ENCODE measurements at regions not wholly inside any gene's neighbourhood (a gene's known extent, or its start where the extent isn't known, plus 50 kb on each side); places are given as distances from the start of the nearest gene placed in this dataset.

DNA sequence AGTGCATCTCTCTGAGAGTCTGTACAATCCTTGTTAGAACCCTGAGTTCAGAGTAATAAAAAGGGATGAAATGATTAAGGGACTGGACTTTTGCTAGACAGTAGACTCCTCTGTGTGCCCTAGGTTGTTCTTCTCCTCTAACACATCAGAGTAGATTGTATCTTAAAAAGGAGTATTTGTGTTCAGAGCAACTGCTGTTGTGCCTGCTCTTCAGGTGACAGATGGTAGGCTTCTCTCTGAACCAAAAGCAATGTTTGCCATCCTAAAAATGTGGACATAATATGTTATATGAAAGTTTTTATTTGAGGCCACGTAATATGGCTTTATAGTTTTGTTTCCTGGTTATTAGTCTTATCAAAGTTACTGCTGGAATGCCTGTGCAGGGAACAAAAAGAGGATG lies 588.6 kb upstream of the FAT1 start:
- DNase-seq (ENCODE audit: low read depth in 2 of 2): no peak

GRCh38 chr4:187317799-187318198 lies 594.1 kb upstream of the FAT1 start:
- DNase-seq (ENCODE audit: low read depth in 2 of 2): no peak

DNA sequence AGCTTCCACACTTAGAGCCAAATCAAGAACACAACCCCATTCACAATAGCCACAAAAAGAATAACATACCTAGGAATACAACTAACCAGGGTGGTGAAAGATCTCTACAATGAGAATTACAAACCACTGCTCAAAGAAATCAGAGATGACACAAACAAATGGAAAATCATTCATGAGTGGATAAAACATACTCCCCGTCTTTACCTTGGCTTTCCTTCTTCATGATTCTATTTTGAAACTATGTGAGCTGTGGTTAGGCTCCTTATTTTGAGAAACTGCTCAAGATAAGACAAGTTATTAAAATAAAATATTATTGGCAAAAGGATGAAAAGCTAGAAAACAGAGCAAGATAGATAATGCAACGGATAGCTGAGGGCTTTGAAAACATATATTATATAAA lies 598.1 kb upstream of the FAT1 start:
- no peak for DNase-seq (ENCODE audit: low read depth in 2 of 2)

GRCh38 chr4:187332141-187332540 lies 608.5 kb upstream of the FAT1 start:
- DNase-seq (ENCODE audit: low read depth in 2 of 2): no peak

GRCh38 chr4:187333151-187333550 lies 609.5 kb upstream of the FAT1 start:
- no peak for DNase-seq (ENCODE audit: low read depth in 2 of 2)

DNA sequence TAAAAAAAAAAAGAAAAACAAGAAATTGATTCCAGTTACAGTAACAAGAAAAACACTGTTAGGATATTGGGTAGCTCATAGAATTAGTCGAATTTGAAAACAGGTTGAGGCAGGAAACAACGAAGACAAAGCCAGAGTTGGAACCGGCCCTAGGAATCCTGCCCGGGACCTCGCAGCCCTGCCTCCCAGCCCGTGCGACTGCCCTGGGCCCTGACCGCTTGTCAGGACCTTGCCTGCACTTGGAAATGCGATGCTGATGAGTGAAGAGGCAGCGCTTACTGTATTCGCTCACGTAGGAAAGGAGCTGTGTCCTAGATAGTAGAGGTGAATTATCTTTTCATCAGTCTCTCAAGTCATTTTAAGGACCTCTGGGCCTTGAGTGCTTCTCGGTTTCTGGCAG lies 611.7 kb upstream of the FAT1 start:
- DNase-seq (ENCODE audit: low read depth in 2 of 2): no peak

DNA sequence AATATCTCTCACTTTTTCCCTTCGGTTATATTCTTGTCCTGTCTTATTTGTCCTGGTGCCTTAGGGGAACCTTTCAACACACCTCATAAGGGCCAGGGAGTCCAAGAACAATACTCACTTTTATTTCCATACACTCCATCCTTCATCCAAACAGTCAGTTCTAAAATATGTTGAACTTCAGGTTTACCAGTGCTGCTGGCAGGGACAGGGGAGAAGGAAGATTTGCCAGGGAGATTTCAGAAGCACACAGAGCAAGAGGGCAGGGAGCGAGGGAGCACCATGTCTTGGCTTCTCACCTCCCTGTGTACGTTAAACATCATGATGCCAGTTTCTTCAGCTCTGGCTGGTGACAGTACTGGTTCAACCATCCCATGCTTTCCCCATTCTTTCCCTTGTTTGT lies 631.1 kb upstream of the FAT1 start:
- no peak for DNase-seq (ENCODE audit: low read depth in 2 of 2)

- no peak for DNase-seq (ENCODE audit: low read depth in 2 of 2)
Observed at GRCh38 chr4:187357045-187357643, 633.5 kb upstream of the FAT1 start.

DNA sequence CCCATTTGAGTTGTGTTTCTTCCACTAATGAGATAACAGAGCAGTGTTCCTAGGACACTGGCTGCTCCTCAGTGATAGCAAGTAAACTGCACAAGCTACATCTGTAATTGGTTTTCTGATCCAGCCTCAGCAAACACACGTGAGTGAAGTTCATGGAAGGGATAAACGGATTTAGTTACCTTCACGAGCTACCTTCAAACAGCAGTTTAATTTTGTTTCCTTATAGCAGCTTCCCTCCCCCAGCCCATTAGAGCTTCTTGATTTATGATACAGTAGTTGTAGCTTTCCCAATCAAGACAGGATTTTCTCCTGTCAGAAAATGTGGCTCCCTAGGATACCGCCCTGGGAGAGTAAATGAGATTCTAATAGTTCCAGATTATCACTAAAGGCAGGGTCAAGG lies 634.2 kb upstream of the FAT1 start:
- no peak for DNase-seq (ENCODE audit: low read depth in 2 of 2)

DNA sequence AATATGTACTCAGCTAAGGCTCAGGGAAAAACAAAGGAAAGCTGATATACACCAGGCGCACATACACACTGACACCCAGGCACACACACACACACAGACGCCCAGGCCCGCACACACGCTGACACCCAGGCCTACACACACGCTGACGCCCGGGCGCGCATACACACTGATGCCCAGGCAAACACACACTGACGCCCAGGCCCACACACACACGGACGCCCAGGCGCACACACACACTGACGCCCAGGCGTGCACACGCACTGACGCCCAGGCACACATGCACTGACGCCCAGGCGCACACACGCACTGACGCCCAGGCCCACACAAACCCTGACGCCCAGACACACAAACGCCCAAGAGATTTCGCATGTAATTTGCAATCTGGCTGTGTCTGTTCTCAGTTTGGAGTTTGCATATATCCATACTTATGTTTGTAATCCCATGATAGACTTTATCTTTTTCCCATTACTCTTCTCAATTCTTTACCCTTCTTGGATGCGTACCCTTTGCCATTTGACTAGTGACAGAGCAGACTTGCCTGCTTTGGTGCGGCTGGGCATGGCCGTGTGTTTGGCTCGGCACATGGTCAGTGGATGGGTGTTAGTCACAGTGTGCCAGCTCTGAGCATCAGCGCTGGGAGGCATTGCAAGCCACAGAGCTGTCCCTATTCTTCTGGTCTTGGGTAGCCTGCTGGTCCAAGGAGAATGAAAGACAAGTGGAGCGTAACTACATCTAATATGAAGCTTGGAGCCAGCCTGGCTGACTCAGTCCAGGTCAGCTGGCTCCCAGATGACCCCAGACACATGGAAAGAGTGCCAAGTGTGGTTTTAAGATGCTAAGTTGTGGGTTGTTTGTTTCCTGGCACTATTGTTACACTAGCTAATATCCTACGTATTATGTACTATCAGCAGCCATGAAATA lies 632.4 kb upstream of the ZFP42 start:
- DNase-seq (ENCODE audit: low read depth in 2 of 2): no peak

DNA sequence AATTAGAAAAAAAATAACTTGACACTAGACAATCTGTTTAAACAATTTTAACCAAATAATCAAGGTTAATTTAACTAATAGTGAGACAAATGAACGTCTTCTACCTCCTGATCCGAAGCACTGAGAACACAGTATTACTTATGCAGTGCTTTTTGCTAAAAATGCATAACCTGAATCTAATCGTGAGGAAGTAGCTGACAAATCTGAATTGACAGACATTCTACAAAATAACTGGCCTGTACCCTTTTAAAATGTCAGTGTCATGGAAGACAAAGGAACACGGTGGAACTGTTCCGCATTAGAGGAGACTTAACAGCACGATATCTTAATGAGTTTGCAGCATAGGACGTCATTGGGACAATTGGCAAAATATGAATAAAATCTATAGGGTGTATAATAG lies 631.2 kb upstream of the ZFP42 start:
- no peak for DNase-seq (ENCODE audit: low read depth in 2 of 2)

DNA sequence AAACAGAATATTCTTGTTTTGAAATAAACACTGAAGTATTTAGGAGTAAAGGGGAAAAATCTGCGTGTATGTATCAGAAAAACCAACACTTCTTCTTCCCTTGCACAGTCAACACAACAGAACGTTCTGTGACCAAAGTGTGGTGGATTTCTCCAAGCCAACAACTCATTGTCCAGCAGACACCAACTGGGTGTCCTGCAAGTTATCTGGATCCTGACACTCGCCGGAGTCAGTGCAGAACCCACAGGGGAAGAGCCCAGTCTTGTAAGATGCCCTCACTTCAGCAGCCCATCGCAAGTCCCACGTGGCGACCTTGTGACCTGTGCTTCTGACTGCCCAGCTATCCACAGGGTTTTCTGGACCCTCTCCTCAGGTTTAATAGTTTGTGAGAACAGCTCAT lies 630.7 kb upstream of the ZFP42 start:
- no peak for DNase-seq (ENCODE audit: low read depth in 2 of 2)

- DNase-seq (ENCODE audit: low read depth in 2 of 2): no peak
Observed at GRCh38 chr4:187366530-187366929, 629.0 kb upstream of the ZFP42 start.

DNA sequence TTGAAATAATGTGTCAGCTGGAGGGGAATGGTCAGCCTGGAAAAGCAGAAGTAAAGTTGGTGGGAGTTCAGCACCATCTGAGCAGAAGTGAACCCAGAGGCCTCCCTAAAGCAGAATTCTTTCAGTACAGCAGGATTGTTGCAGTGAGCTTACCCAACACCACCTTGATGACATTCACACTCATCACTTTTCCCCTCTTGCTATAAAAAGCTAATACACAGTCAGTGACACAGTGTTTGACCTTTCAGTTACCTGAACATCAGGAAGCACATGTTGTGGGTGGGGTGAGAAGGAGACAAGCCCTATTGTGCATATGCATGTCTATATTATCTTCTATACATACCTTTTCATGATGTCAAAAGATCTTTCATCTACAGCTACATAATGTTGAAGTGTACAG lies 624.7 kb upstream of the ZFP42 start:
- DNase-seq (ENCODE audit: low read depth in 2 of 2): no peak

DNA sequence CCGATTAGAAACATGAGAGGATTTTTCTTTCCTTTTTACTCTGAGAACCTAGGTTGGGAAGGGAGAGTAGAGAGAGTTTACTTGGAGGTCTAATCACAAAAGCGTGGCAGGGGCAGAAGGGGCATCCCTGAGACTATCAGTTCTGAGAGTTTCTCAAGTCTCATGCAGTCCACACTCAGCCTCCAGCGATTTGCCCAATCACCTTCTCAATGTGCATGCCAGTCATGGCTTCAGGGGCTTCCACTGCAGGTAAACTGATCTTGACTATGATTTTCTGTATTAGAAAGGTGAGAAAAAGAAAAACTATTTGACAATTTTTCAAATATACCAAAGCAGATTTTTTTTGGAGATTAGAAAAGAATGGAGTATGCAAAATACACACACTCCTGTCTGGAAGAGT lies 617.1 kb upstream of the ZFP42 start:
- DNase-seq (ENCODE audit: low read depth in 2 of 2): no peak

- no peak for DNase-seq (ENCODE audit: low read depth in 2 of 2)
Observed at GRCh38 chr4:187380181-187380581, 615.4 kb upstream of the ZFP42 start.

- no peak for DNase-seq (ENCODE audit: low read depth in 2 of 2)
Observed at GRCh38 chr4:187383181-187383580, 612.4 kb upstream of the ZFP42 start.

- DNase-seq (ENCODE audit: low read depth in 2 of 2): no peak
Observed at GRCh38 chr4:187387739-187388138, 607.8 kb upstream of the ZFP42 start.

GRCh38 chr4:187389420-187389819 lies 606.2 kb upstream of the ZFP42 start:
- DNase-seq (ENCODE audit: low read depth in 2 of 2): no peak

GRCh38 chr4:187390646-187391045 lies 604.9 kb upstream of the ZFP42 start:
- DNase-seq (ENCODE audit: low read depth in 2 of 2): no peak

GRCh38 chr4:187393531-187394344 lies 601.8 kb upstream of the ZFP42 start:
- no peak for DNase-seq (ENCODE audit: low read depth in 2 of 2)

DNA sequence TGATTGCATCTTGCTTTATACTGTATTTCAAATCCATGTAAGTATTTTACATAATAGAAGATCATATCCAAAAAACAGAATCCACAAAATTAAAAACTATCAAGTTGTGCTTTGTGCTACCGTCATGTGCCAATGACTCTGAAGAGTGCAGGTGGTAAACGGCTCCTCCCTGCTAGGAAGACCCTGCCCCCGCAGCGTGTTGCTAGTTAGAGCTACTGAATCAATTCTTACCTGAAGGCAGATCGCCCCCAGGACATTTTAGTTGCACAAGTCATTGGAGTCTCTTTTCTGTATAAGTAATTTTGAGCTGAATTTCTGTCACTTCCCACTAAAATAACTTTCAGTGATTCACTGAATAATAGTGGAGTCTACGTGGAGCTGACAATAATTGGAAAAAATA lies 599.5 kb upstream of the ZFP42 start:
- DNase-seq (ENCODE audit: low read depth in 2 of 2): no peak
